Upper lobe of right lung (tissue), 1 donor: ENCODE measurements at regions not wholly inside any gene's neighbourhood (a gene's known extent, or its start where the extent isn't known, plus 50 kb on each side); places are given as distances from the start of the nearest gene placed in this dataset.

Source experiments
- ATAC-seq: fragments of 200-7000 bp; cut with Tn5 transposase; one replicate; pipeline ENCODE4 v1.9.1; 2020; ENCODE audit warnings: mild to moderate bottlenecking, moderate library complexity
- DNase-seq: peaks from one replicate; pipeline ENCODE4 v3.0.0-alpha.2; 2020
- H3K27ac ChIP-seq: fragments of 200-600 bp; one replicate; pipeline ENCODE4 v1.8.0; 2022
- H3K27me3 ChIP-seq: fragments of 200-600 bp; one replicate; pipeline ENCODE4 v1.8.0; 2022; ENCODE audit warnings: mild to moderate bottlenecking
- H3K36me3 ChIP-seq: fragments of 200-600 bp; one replicate; pipeline ENCODE4 v1.8.0; 2022
- H3K4me1 ChIP-seq: fragments of 200-600 bp; one replicate; pipeline ENCODE4 v1.8.0; 2022
- H3K4me3 ChIP-seq: fragments of 200-600 bp; one replicate; pipeline ENCODE4 v1.8.0; 2022; ENCODE audit warnings: mild to moderate bottlenecking
- H3K9me3 ChIP-seq: fragments of 200-600 bp; one replicate; pipeline ENCODE4 v1.8.0; 2022
- CTCF ChIP-seq: fragments of 200-600 bp; IDR thresholded peaks from one replicate; pipeline ENCODE4 v1.8.0; 2022; ENCODE audit warnings: antibody characterized with exemption
- intact Hi-C: fragments of 100-400 bp; cut with DNase I; formaldehyde crosslinking; loops from one replicate; pipeline ENCODE4 v1.11.0; 2022
- donor health status: DM: no; HTN: yes; CAD: no; lungs with severe emphysema.

GRCh38 chr19:33960566-33960965 is 163.9 kb downstream of the KCTD15 start:
- H3K27ac ChIP-seq = no peak overlapping the region
- H3K4me1 ChIP-seq = no peaks in the 10 kb centered on the region
- H3K4me3 ChIP-seq = no peak overlapping the region
- DNase-seq (no peak), ATAC-seq (no peak)
- H3K9me3 ChIP-seq = no peaks in the 10 kb centered on the region
- intact Hi-C loops = no loop called here
- TF ChIP-seq CTCF = no peak
- no peaks in the 10 kb centered on the region for H3K27me3 ChIP-seq
- H3K36me3 ChIP-seq = no peaks in the 10 kb centered on the region

GRCh38 chr19:33962161-33962560 is 165.5 kb downstream of the KCTD15 start:
- TF ChIP-seq CTCF = no peak
- H3K4me1 ChIP-seq = no peaks in the 10 kb centered on the region
- intact Hi-C loops = no loop called here
- no peak overlapping the region for H3K4me3 ChIP-seq
- no peaks in the 10 kb centered on the region for H3K9me3 ChIP-seq
- no peaks in the 10 kb centered on the region for H3K36me3 ChIP-seq
- DNase-seq (no peak), ATAC-seq (no peak)
- no peaks in the 10 kb centered on the region for H3K27me3 ChIP-seq
- no peak overlapping the region for H3K27ac ChIP-seq

GRCh38 chr19:33963514-33963913 is 166.8 kb downstream of the KCTD15 start:
- Histone ChIP-seq H3K4me3 (no peak overlapping the region), H3K27ac (no peak overlapping the region), H3K27me3 (no peaks in the 10 kb centered on the region), H3K36me3 (no peaks in the 10 kb centered on the region), H3K9me3 (no peaks in the 10 kb centered on the region), H3K4me1 (no peaks in the 10 kb centered on the region)
- intact Hi-C loops = no loop called here
- no peak for TF ChIP-seq CTCF
- DNase-seq (no peak), ATAC-seq (no peak)

GRCh38 chr19:33971073-33971472 is 174.4 kb downstream of the KCTD15 start:
- no peaks in the 10 kb centered on the region for H3K4me1 ChIP-seq
- DNase-seq (no peak), ATAC-seq (no peak)
- intact Hi-C loops = no loop called here
- H3K9me3 ChIP-seq = no peaks in the 10 kb centered on the region
- H3K27me3 ChIP-seq = no peaks in the 10 kb centered on the region
- no peak overlapping the region for H3K27ac ChIP-seq
- H3K36me3 ChIP-seq = no peaks in the 10 kb centered on the region
- H3K4me3 ChIP-seq = no peak overlapping the region
- no peak for TF ChIP-seq CTCF

- DNase-seq (no peak), ATAC-seq (no peak)
- no peaks in the 10 kb centered on the region for H3K9me3 ChIP-seq
- H3K4me1 ChIP-seq = no peaks in the 10 kb centered on the region
- no peaks in the 10 kb centered on the region for H3K36me3 ChIP-seq
- intact Hi-C loops = no loop called here
- no peak overlapping the region for H3K4me3 ChIP-seq
- H3K27ac ChIP-seq = no peak overlapping the region
- no peaks in the 10 kb centered on the region for H3K27me3 ChIP-seq
- no peak for TF ChIP-seq CTCF
Measured at GRCh38 chr19:33977756-33978685, 181.4 kb downstream of the KCTD15 start.
